ENCODE measurements at regions not wholly inside any gene's neighbourhood (a gene's known extent, or its start where the extent isn't known, plus 50 kb on each side); places are given as distances from the start of the nearest gene placed in this dataset.

GRCh38 chr20:40942006-40942405, 86.6 kb upstream of the TOP1 start:
- ATAC-seq (no peak), FAIRE-seq (no peak), DNase-seq (no peak)
- H3K4me1 ChIP-seq = no peaks in the 10 kb centered on the region
- WGBS, 2 donors = 57 to 66% methylated on average over 4 of the region's 4 CpGs
- no peak overlapping the region for H3K27ac ChIP-seq
- intact Hi-C loops (cut with DNase I) = loop anchor here in 1 of 3 donors (10.0 kb wide), 1 partner anchor 197 kb away; no protein-coding TSS in a partner anchor
- H3K36me3 ChIP-seq = no peaks in the 10 kb centered on the region
- no peak overlapping the region for H3K4me3 ChIP-seq
- H3K9me3 ChIP-seq = no peaks in the 10 kb centered on the region
- H3K27me3 ChIP-seq = no peaks in the 10 kb centered on the region
- TF ChIP-seq CTCF (IDR thresholded peaks at IDR 0.05) = no peak

GRCh38 chr20:40942775-40943174, 85.8 kb upstream of the TOP1 start:
- TF ChIP-seq CTCF (IDR thresholded peaks at IDR 0.05) = no peak
- H3K27me3 ChIP-seq = no peaks in the 10 kb centered on the region
- 68 to 74% methylated on average over 6 of the region's 6 CpGs for WGBS, 2 donors
- no peak for ATAC-seq
- H3K9me3 ChIP-seq = no peaks in the 10 kb centered on the region
- intact Hi-C loops (cut with DNase I) = loop anchor here in 1 of 3 donors (10.0 kb wide), 1 partner anchor 198 kb away; no protein-coding TSS in a partner anchor
- H3K4me3 ChIP-seq = no peak overlapping the region
- no peak for FAIRE-seq
- no peaks in the 10 kb centered on the region for H3K36me3 ChIP-seq
- H3K27ac ChIP-seq = no peak overlapping the region
- H3K4me1 ChIP-seq = no peaks in the 10 kb centered on the region
- DNase-seq = no peak

GRCh38 chr20:40943591-40943990, 85.0 kb upstream of the TOP1 start:
- ATAC-seq = no peak
- Histone ChIP-seq H3K27ac (no peak overlapping the region), H3K4me3 (no peak overlapping the region), H3K4me1 (no peaks in the 10 kb centered on the region), H3K36me3 (no peaks in the 10 kb centered on the region), H3K9me3 (no peaks in the 10 kb centered on the region), H3K27me3 (no peaks in the 10 kb centered on the region)
- FAIRE-seq = no peak
- intact Hi-C loops (cut with DNase I) = loop anchor here in 1 of 3 donors (10.0 kb wide), 1 partner anchor 199 kb away; no protein-coding TSS in a partner anchor
- TF ChIP-seq CTCF (IDR thresholded peaks at IDR 0.05) = no peak
- 54 to 60% methylated on average over 2 of the region's 2 CpGs for WGBS, 2 donors
- no peak for DNase-seq

GRCh38 chr20:40945189-40945588, 83.4 kb upstream of the TOP1 start:
- 51 to 61% methylated on average over 5 of the region's 5 CpGs for WGBS, 2 donors
- no peak for TF ChIP-seq CTCF (IDR thresholded peaks at IDR 0.05)
- H3K4me3 ChIP-seq = no peak overlapping the region
- DNase-seq = no peak
- H3K36me3 ChIP-seq = no peaks in the 10 kb centered on the region
- no peak for FAIRE-seq
- H3K27me3 ChIP-seq = no peaks in the 10 kb centered on the region
- intact Hi-C loops (cut with DNase I) = loop anchor here in 1 of 3 donors (10.0 kb wide), 1 partner anchor 200 kb away; no protein-coding TSS in a partner anchor
- no peak for ATAC-seq
- H3K9me3 ChIP-seq = no peaks in the 10 kb centered on the region
- no peaks in the 10 kb centered on the region for H3K4me1 ChIP-seq
- H3K27ac ChIP-seq = no peak overlapping the region

- Histone ChIP-seq H3K27ac (no peak overlapping the region), H3K36me3 (no peaks in the 10 kb centered on the region), H3K27me3 (no peaks in the 10 kb centered on the region), H3K4me3 (no peak overlapping the region), H3K4me1 (no peaks in the 10 kb centered on the region), H3K9me3 (no peaks in the 10 kb centered on the region)
- intact Hi-C loops (cut with DNase I) = loop anchor here in 1 of 3 donors (10.0 kb wide), 1 partner anchor 201 kb away; no protein-coding TSS in a partner anchor
- DNase-seq = peak in 1 of 6 donors; percentile 24
- ATAC-seq = peak in 3 of 4 donors; percentile 67 to 80 (median 77)
- FAIRE-seq = no peak
- TF ChIP-seq CTCF (IDR thresholded peaks at IDR 0.05) = peak in 1 of 4 donors; percentile 12
- 39 to 41% methylated on average over 12 of the region's 12 CpGs for WGBS, 2 donors
These were observed 82.7 kb upstream of the TOP1 start for GRCh38 chr20:40945754-40946450.
